ENCODE measurements at regions not wholly inside any gene's neighbourhood (a gene's known extent, or its start where the extent isn't known, plus 50 kb on each side); places are given as distances from the start of the nearest gene placed in this dataset.

GRCh38 chr13:105448811-105449210, 1086.7 kb downstream of the EFNB2 start:
- TF ChIP-seq CTCF (IDR thresholded peaks at IDR 0.05; ENCODE audit: control extremely low read depth in 1 of 3, insufficient read depth in 1 of 3, low read depth in 1 of 3, low read length in 3 of 3) = no peak
- no peak for TF ChIP-seq POLR2A (IDR thresholded peaks at IDR 0.05; ENCODE audit: control extremely low read depth in 1 of 2, low read depth in 2 of 2, low read length in 2 of 2)
- no peak for TF ChIP-seq SIX5 (IDR thresholded peaks at IDR 0.05; ENCODE audit: low read depth, low read length)
- TF ChIP-seq MAX (IDR thresholded peaks at IDR 0.05) = no peak
- no peak for TF ChIP-seq SUZ12 (IDR thresholded peaks at IDR 0.05; ENCODE audit: low read length)
- TF ChIP-seq EZH2 (IDR thresholded peaks at IDR 0.05; ENCODE audit: low read depth, low read length, severe bottlenecking) = no peak
